Body of pancreas (tissue), 4 donors: ENCODE measurements at regions not wholly inside any gene's neighbourhood (a gene's known extent, or its start where the extent isn't known, plus 50 kb on each side); places are given as distances from the start of the nearest gene placed in this dataset.
"Not testable (repeated sequence)": the region's sequence is repeated elsewhere in the genome, so short reads cannot be mapped to it uniquely, and the experiment has no call there.

Source experiments
- ATAC-seq: fragments of 150-250 bp; one replicate; pipeline ENCODE4 v1.9.1; 2016
- DNase-seq, 4 donors: peaks; one replicate each; pipeline ENCODE4 v3.0.0-alpha.2; 2019
- H3K27ac ChIP-seq, 4 donors: fragments of 200-600 bp; sonication (generic); 1 replicate in 3 of 4; 2 replicates in 1 of 4; pipeline versions ENCODE4 v1.5.1 to v1.6.1; 2016 to 2019; ENCODE audit warnings: mild to moderate bottlenecking in 1 of 4, mixed read lengths in 1 of 4, moderate library complexity in 1 of 4
- H3K27me3 ChIP-seq, 2 donors: fragments of 200-600 bp; sonication (generic); one replicate each; pipeline ENCODE4 v1.6.0; 2016; ENCODE audit warnings: mild to moderate bottlenecking in 1 of 2
- H3K36me3 ChIP-seq, 2 donors: fragments of 200-600 bp; sonication (generic); replicated peaks in 1 of 2; 2 replicates each; pipeline ENCODE4 v1.5.1; 2016; ENCODE audit warnings: low read depth in 2 of 2; ENCODE audit not compliant: insufficient read depth in 1 of 2
- H3K4me1 ChIP-seq: fragments of 200-600 bp; sonication (generic); one replicate; pipeline ENCODE4 v1.6.0; 2016
- H3K4me3 ChIP-seq, 2 donors: fragments of 200-600 bp; sonication (generic); 1 replicate in 1 of 2; 2 replicates in 1 of 2; pipeline ENCODE4 v1.5.1; 2016 to 2019
- H3K9me3 ChIP-seq, 3 donors: fragments of 200-600 bp; sonication (generic); 1 replicate in 2 of 3; 2 replicates in 1 of 3; pipeline ENCODE4 v1.5.1; 2016
- CTCF ChIP-seq, 7 experiments: fragments of 450-650 bp in 4 of 7; fragments of 200-600 bp in 3 of 7; sonication (generic) in 3 of 7; IDR thresholded peaks; one replicate each; pipeline ENCODE4 v1.5.1; 2016 to 2019; ENCODE audit warnings: antibody characterized with exemption in 7 of 7
- POLR2A ChIP-seq, 3 donors: fragments of 450-650 bp; IDR thresholded peaks; one replicate each; pipeline ENCODE4 v1.6.1; 2016; ENCODE audit warnings: antibody characterized with exemption in 3 of 3, mild to moderate bottlenecking in 2 of 3
- WGBS, 2 donors: methylation state at CpG; one replicate each; pipeline ENCODE4 v1.1.5; 2017; 5-methylcytosine and 5-hydroxymethylcytosine counted together
- intact Hi-C: fragments of 100-400 bp; cut with DNase I; formaldehyde crosslinking; loops from one replicate; pipeline ENCODE4 v1.15.1; 2023

GRCh38 chr22:48404801-48405447 is 1422.7 kb downstream of the BRD1 start:
- H3K9me3 ChIP-seq = no peaks in the 10 kb centered on the region
- no peaks in the 10 kb centered on the region for H3K36me3 ChIP-seq
- peaks cover 12% of the 10 kb centered on the region for H3K4me1 ChIP-seq
- intact Hi-C loops = no loop called here
- 68 to 70% methylated on average over 11 to 16 of the region's 16 CpGs for WGBS, 2 donors
- H3K27me3 ChIP-seq = no peaks in the 10 kb centered on the region
- no peak overlapping the region for H3K4me3 ChIP-seq
- ATAC-seq = no peak
- TF ChIP-seq POLR2A (IDR thresholded peaks at IDR 0.05) (no peak), CTCF (IDR thresholded peaks at IDR 0.05) (no peak)
- DNase-seq = no peak
- H3K27ac ChIP-seq = no peak overlapping the region

GRCh38 chr22:48403521-48404403 is 1423.9 kb downstream of the BRD1 start:
- Histone ChIP-seq H3K27ac (no peak overlapping the region), H3K4me1 (peaks cover 12% of the 10 kb centered on the region), H3K4me3 (no peak overlapping the region), H3K27me3 (no peaks in the 10 kb centered on the region), H3K36me3 (no peaks in the 10 kb centered on the region), H3K9me3 (no peaks in the 10 kb centered on the region)
- no peak for DNase-seq
- TF ChIP-seq POLR2A (IDR thresholded peaks at IDR 0.05) (no peak), CTCF (IDR thresholded peaks at IDR 0.05) (no peak)
- WGBS, 2 donors = 55 to 61% methylated on average over 21 of the region's 22 CpGs
- intact Hi-C loops = no loop called here
- no peak for ATAC-seq

DNA sequence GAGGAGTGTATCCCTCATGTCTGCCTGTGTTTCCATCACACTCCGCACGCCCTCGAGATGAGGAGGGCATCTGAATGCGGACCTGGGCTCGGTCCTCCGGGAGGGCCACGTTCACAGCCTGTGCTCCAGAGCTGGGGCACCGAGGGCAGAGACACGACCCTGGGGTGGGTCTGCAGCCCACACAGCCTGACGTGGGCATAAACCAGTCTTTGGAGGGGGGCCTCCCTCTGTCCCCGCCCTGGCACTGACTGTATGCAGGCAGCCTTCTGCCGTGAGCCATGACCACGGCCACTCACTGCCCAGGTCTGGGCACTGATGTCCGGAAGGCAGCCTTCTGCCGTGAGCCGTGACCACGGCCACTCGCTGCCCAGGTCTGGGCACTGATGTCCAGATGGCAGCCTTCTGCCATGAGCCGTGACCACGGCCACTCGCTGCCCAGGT is 1425.1 kb downstream of the BRD1 start:
- Histone ChIP-seq H3K4me3 (no peak overlapping the region), H3K27me3 (no peaks in the 10 kb centered on the region), H3K4me1 (peaks cover 12% of the 10 kb centered on the region), H3K27ac (no peak overlapping the region), H3K9me3 (no peaks in the 10 kb centered on the region), H3K36me3 (no peaks in the 10 kb centered on the region)
- intact Hi-C loops = no loop called here
- no peak for DNase-seq
- WGBS, 2 donors = 75 to 95% methylated on average over 11 to 17 of the region's 21 CpGs
- TF ChIP-seq CTCF (IDR thresholded peaks at IDR 0.05) = no peak
- TF ChIP-seq POLR2A (IDR thresholded peaks at IDR 0.05) = no peak
- no peak for ATAC-seq

- H3K27me3 ChIP-seq, ATAC-seq, DNase-seq, H3K36me3 ChIP-seq, H3K4me3 ChIP-seq, intact Hi-C loops, H3K27ac ChIP-seq, H3K9me3 ChIP-seq: not testable (repeated sequence)
- 87 to 100% methylated on average over 1 of the region's 1 CpG for WGBS, 2 donors
- peaks cover 10% of the 10 kb centered on the region for H3K4me1 ChIP-seq
These were observed 1426.2 kb downstream of the BRD1 start for GRCh38 chr22:48401523-48401922.

- ATAC-seq (no peak), DNase-seq (no peak)
- H3K27ac ChIP-seq = no peak overlapping the region
- no peak for TF ChIP-seq POLR2A (IDR thresholded peaks at IDR 0.05)
- TF ChIP-seq CTCF (IDR thresholded peaks at IDR 0.05) = no peak
- 67 to 71% methylated on average over 11 of the region's 11 CpGs for WGBS, 2 donors
- H3K4me1 ChIP-seq = no peaks in the 10 kb centered on the region
- H3K36me3 ChIP-seq = no peaks in the 10 kb centered on the region
- H3K9me3 ChIP-seq = no peaks in the 10 kb centered on the region
- no peak overlapping the region for H3K4me3 ChIP-seq
- intact Hi-C loops = no loop called here
- H3K27me3 ChIP-seq = no peaks in the 10 kb centered on the region
These were observed 1429.3 kb downstream of the BRD1 start for GRCh38 chr22:48398181-48398905.
